Endothelial cell of umbilical vein (primary cell): ENCODE measurements at regions not wholly inside any gene's neighbourhood (a gene's known extent, or its start where the extent isn't known, plus 50 kb on each side); places are given as distances from the start of the nearest gene placed in this dataset.

Source experiments
- EZH2 ChIP-seq: IDR thresholded peaks from 2 replicates; pipeline ENCODE4 v1.6.1; 2012; ENCODE audit warnings: borderline replicate concordance, low read depth, mild to moderate bottlenecking, moderate library complexity, low read length, inconsistent platforms; ENCODE audit not compliant: severe bottlenecking
- FOS ChIP-seq: IDR thresholded peaks from 2 replicates; pipeline ENCODE4 v1.6.1; 2011; ENCODE audit warnings: mild to moderate bottlenecking, low read length, moderate library complexity, borderline replicate concordance; ENCODE audit not compliant: insufficient read depth
- GATA2 ChIP-seq: IDR thresholded peaks from 2 replicates; pipeline ENCODE4 v1.7.0; 2011; ENCODE audit warnings: low read depth, mild to moderate bottlenecking, moderate library complexity, mixed read lengths, low read length; ENCODE audit not compliant: insufficient read length, insufficient read depth
- JUN ChIP-seq: IDR thresholded peaks from 2 replicates; pipeline ENCODE4 v1.6.1; 2011; ENCODE audit warnings: borderline replicate concordance, low read depth; ENCODE audit not compliant: insufficient read length, insufficient read depth
- MYC ChIP-seq: IDR thresholded peaks from one replicate; pipeline ENCODE4 v1.6.1; 2011; ENCODE audit warnings: mild to moderate bottlenecking, low read depth, low read length
- POLR2A ChIP-seq: IDR thresholded peaks from 2 replicates; pipeline ENCODE4 v1.6.1; 2012; ENCODE audit warnings: low read depth, mild to moderate bottlenecking, control low read depth, low read length
- POLR2AphosphoS5 ChIP-seq: IDR thresholded peaks from 2 replicates; pipeline ENCODE4 v1.6.1; 2012; ENCODE audit warnings: low read depth, mild to moderate bottlenecking, control low read depth, low read length, moderate library complexity; ENCODE audit not compliant: insufficient read depth
- TF ChIP-seq, protein P1 (sequence below), 2 donors: IDR thresholded peaks; 1 replicate in 1 of 2; 2 replicates in 1 of 2; pipeline ENCODE4 v1.5.1; 2011; ENCODE audit warnings: low read length in 2 of 2, mild to moderate bottlenecking in 2 of 2, moderate library complexity in 2 of 2, control low read depth in 1 of 2, inconsistent platforms in 1 of 2, low read depth in 1 of 2; ENCODE audit not compliant: insufficient read depth in 1 of 2; ENCODE audit errors: extremely low read depth in 1 of 2
- TF ChIP-seq, protein P2 (sequence below): IDR thresholded peaks from 2 replicates; pipeline ENCODE4 v1.6.1; 2011; ENCODE audit not compliant: insufficient read depth, insufficient read length

DNA sequence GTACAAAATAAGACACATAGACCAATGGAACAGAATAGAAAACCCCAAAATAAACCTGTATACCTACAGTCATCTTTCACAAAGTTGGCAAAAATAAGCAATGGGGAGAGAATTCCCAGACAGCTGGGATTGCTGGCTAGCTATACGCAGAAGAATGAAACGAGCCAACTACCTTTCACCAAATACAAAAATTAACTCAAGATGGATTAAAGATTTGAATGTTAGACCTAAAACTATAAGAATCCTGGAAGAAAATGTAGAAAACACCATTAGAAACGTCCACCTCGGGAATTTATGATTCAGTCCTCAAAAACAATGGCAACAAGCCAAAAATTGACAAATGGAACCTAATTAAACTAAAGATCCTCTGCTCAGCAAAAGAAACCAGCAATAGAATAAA, 408.1 kb upstream of the SLITRK1 start:
- TF ChIP-seq MYC (no peak), POLR2A (no peak), POLR2AphosphoS5 (no peak), EZH2 (no peak), GATA2 (no peak), FOS (no peak), JUN (no peak)
- TF ChIP-seq, protein P1, sequence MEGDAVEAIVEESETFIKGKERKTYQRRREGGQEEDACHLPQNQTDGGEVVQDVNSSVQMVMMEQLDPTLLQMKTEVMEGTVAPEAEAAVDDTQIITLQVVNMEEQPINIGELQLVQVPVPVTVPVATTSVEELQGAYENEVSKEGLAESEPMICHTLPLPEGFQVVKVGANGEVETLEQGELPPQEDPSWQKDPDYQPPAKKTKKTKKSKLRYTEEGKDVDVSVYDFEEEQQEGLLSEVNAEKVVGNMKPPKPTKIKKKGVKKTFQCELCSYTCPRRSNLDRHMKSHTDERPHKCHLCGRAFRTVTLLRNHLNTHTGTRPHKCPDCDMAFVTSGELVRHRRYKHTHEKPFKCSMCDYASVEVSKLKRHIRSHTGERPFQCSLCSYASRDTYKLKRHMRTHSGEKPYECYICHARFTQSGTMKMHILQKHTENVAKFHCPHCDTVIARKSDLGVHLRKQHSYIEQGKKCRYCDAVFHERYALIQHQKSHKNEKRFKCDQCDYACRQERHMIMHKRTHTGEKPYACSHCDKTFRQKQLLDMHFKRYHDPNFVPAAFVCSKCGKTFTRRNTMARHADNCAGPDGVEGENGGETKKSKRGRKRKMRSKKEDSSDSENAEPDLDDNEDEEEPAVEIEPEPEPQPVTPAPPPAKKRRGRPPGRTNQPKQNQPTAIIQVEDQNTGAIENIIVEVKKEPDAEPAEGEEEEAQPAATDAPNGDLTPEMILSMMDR (IDR thresholded peaks at IDR 0.05; ENCODE audit: extremely low read depth in 1 of 2, insufficient read depth in 1 of 2, low read depth in 1 of 2, low read length in 2 of 2): no peak
- TF ChIP-seq, protein P2, sequence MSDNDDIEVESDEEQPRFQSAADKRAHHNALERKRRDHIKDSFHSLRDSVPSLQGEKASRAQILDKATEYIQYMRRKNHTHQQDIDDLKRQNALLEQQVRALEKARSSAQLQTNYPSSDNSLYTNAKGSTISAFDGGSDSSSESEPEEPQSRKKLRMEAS: no peak
